Body of pancreas (tissue), 4 donors: ENCODE measurements at regions not wholly inside any gene's neighbourhood (a gene's known extent, or its start where the extent isn't known, plus 50 kb on each side); places are given as distances from the start of the nearest gene placed in this dataset.

Source experiments
- POLR2A ChIP-seq, 3 donors: fragments of 450-650 bp; IDR thresholded peaks; one replicate each; pipeline ENCODE4 v1.6.1; 2016; ENCODE audit warnings: antibody characterized with exemption in 3 of 3, mild to moderate bottlenecking in 2 of 3
- TF ChIP-seq, protein P1 (sequence below), 7 experiments: fragments of 450-650 bp in 4 of 7; fragments of 200-600 bp in 3 of 7; sonication (generic) in 3 of 7; IDR thresholded peaks; one replicate each; pipeline ENCODE4 v1.5.1; 2016 to 2019; ENCODE audit warnings: antibody characterized with exemption in 7 of 7

DNA sequence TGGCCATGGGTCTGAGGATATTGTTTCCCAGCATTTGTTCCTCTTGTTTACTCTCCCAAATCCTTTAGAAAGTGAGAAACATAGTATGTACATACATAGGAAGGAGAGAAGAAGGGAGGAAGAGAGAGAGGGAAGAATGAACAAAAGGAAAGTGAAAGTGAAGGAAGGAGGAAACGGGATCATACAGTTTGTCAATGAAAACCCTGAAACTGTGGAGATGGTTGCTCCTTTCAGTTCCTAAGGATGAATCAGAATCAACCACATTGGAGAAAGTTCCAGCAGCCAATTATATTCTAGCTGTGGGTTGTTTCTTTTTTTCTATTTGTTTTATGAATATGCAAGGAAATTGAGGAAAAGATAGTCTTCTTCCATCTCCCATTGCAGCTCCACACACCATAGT, 396.5 kb downstream of the MLLT3 start:
- TF ChIP-seq POLR2A (IDR thresholded peaks at IDR 0.05) = no peak
- TF ChIP-seq, protein P1, sequence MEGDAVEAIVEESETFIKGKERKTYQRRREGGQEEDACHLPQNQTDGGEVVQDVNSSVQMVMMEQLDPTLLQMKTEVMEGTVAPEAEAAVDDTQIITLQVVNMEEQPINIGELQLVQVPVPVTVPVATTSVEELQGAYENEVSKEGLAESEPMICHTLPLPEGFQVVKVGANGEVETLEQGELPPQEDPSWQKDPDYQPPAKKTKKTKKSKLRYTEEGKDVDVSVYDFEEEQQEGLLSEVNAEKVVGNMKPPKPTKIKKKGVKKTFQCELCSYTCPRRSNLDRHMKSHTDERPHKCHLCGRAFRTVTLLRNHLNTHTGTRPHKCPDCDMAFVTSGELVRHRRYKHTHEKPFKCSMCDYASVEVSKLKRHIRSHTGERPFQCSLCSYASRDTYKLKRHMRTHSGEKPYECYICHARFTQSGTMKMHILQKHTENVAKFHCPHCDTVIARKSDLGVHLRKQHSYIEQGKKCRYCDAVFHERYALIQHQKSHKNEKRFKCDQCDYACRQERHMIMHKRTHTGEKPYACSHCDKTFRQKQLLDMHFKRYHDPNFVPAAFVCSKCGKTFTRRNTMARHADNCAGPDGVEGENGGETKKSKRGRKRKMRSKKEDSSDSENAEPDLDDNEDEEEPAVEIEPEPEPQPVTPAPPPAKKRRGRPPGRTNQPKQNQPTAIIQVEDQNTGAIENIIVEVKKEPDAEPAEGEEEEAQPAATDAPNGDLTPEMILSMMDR (IDR thresholded peaks at IDR 0.05) = no peak
